ENCODE measurements at regions not wholly inside any gene's neighbourhood (a gene's known extent, or its start where the extent isn't known, plus 50 kb on each side); places are given as distances from the start of the nearest gene placed in this dataset.

GRCh38 chr5:82850393-82850792 lies 226.8 kb downstream of the TMEM167A start:
- no peak for DNase-seq (ENCODE audit: low spot score)

GRCh38 chr5:82849885-82850284 lies 227.3 kb downstream of the TMEM167A start:
- DNase-seq (ENCODE audit: low spot score) = no peak

- DNase-seq (ENCODE audit: low spot score) = no peak
Observed at GRCh38 chr5:82847562-82847961, 229.6 kb downstream of the TMEM167A start.

- DNase-seq (ENCODE audit: low spot score) = no peak
Observed at GRCh38 chr5:82839881-82840280, 237.3 kb downstream of the TMEM167A start.

- no peak for DNase-seq (ENCODE audit: low spot score)
Observed at GRCh38 chr5:82835488-82835887, 241.7 kb downstream of the TMEM167A start.

GRCh38 chr5:82834151-82834550 lies 243.0 kb downstream of the TMEM167A start:
- no peak for DNase-seq (ENCODE audit: low spot score)

GRCh38 chr5:82833277-82833676 lies 243.9 kb downstream of the TMEM167A start:
- DNase-seq (ENCODE audit: low spot score) = no peak

- DNase-seq (ENCODE audit: low spot score) = no peak
Observed at GRCh38 chr5:82832445-82832844, 244.7 kb downstream of the TMEM167A start.

- no peak for DNase-seq (ENCODE audit: low spot score)
Observed at GRCh38 chr5:82828211-82828610, 249.0 kb downstream of the TMEM167A start.

GRCh38 chr5:82827651-82828050 lies 249.5 kb downstream of the TMEM167A start:
- no peak for DNase-seq (ENCODE audit: low spot score)

- no peak for DNase-seq (ENCODE audit: low spot score)
Observed at GRCh38 chr5:82822634-82822927, 254.6 kb downstream of the TMEM167A start.

GRCh38 chr5:82821846-82822633 lies 255.2 kb downstream of the TMEM167A start:
- DNase-seq (ENCODE audit: low spot score) = no peak

GRCh38 chr5:82820961-82821845 lies 256.0 kb downstream of the TMEM167A start:
- DNase-seq (ENCODE audit: low spot score) = no peak

GRCh38 chr5:82820188-82820587 lies 257.0 kb downstream of the TMEM167A start:
- no peak for DNase-seq (ENCODE audit: low spot score)

GRCh38 chr5:82817897-82818676 lies 259.1 kb downstream of the TMEM167A start:
- no peak for DNase-seq (ENCODE audit: low spot score)

- no peak for DNase-seq (ENCODE audit: low spot score)
Observed at GRCh38 chr5:82816926-82817325, 260.3 kb downstream of the TMEM167A start.

- no peak for DNase-seq (ENCODE audit: low spot score)
Observed at GRCh38 chr5:82815871-82816270, 261.3 kb downstream of the TMEM167A start.

GRCh38 chr5:82813861-82814260 lies 263.3 kb downstream of the TMEM167A start:
- no peak for DNase-seq (ENCODE audit: low spot score)

- DNase-seq (ENCODE audit: low spot score) = no peak
Observed at GRCh38 chr5:82812575-82812974, 264.6 kb downstream of the TMEM167A start.

- DNase-seq (ENCODE audit: low spot score) = no peak
Observed at GRCh38 chr5:82811490-82811889, 265.7 kb downstream of the TMEM167A start.

GRCh38 chr5:82809420-82810143 lies 267.6 kb downstream of the TMEM167A start:
- no peak for DNase-seq (ENCODE audit: low spot score)

- no peak for DNase-seq (ENCODE audit: low spot score)
Observed at GRCh38 chr5:82808960-82809359, 268.2 kb downstream of the TMEM167A start.
